G401 (cell line): ENCODE measurements at regions not wholly inside any gene's neighbourhood (a gene's known extent, or its start where the extent isn't known, plus 50 kb on each side); places are given as distances from the start of the nearest gene placed in this dataset.
A peak's percentile ranks its signal among the peaks of the same experiment; 100 is the strongest.
"Not testable (repeated sequence)": the region's sequence is repeated elsewhere in the genome, so short reads cannot be mapped to it uniquely, and the experiment has no call there.

Source experiments
- DNase-seq: peaks from one replicate; pipeline ENCODE4 v3.0.0-alpha.2; 2015; ENCODE audit warnings: low spot score
- in situ Hi-C: cut with HindIII; loops from 2 replicates; pipeline ENCODE4 v1.10.0; 2016; ENCODE audit warnings: low sequenced_read_pairs, mixed read lengths

- no peak for DNase-seq
- in situ Hi-C loops: no loop called here
Observed at GRCh38 chr3:176687754-176688153, 509.5 kb downstream of the TBL1XR1 start.

- DNase-seq: no peak
- in situ Hi-C loops: no loop called here
Observed at GRCh38 chr3:176683382-176683781, 513.9 kb downstream of the TBL1XR1 start.

- peak; percentile 87 for DNase-seq
- in situ Hi-C loops: no loop called here
Observed at GRCh38 chr3:176663837-176664831, 533.1 kb downstream of the TBL1XR1 start.

GRCh38 chr3:176663387-176663786, 533.9 kb downstream of the TBL1XR1 start:
- in situ Hi-C loops: no loop called here
- peak; percentile 40 for DNase-seq

- no peak for DNase-seq
- in situ Hi-C loops: no loop called here
Observed at GRCh38 chr3:176661432-176661964, 535.8 kb downstream of the TBL1XR1 start.

- DNase-seq: no peak
- in situ Hi-C loops: no loop called here
Observed at GRCh38 chr3:176655404-176656094, 541.7 kb downstream of the TBL1XR1 start.

GRCh38 chr3:176651622-176652021, 545.7 kb downstream of the TBL1XR1 start:
- no peak for DNase-seq
- in situ Hi-C loops: no loop called here

GRCh38 chr3:176650478-176650877, 546.8 kb downstream of the TBL1XR1 start:
- in situ Hi-C loops: no loop called here
- DNase-seq: no peak

- DNase-seq: no peak
- in situ Hi-C loops: no loop called here
Observed at GRCh38 chr3:176647987-176648386, 549.3 kb downstream of the TBL1XR1 start.

- in situ Hi-C loops: no loop called here
- no peak for DNase-seq
Observed at GRCh38 chr3:176633511-176633910, 563.8 kb downstream of the TBL1XR1 start.

GRCh38 chr3:176632925-176633324, 564.4 kb downstream of the TBL1XR1 start:
- DNase-seq: peak; percentile 40
- in situ Hi-C loops: no loop called here

- in situ Hi-C loops: no loop called here
- no peak for DNase-seq
Observed at GRCh38 chr3:176631165-176631564, 566.1 kb downstream of the TBL1XR1 start.

- DNase-seq: no peak
- in situ Hi-C loops: no loop called here
Observed at GRCh38 chr3:176628101-176628639, 569.1 kb downstream of the TBL1XR1 start.

- in situ Hi-C loops: no loop called here
- DNase-seq: no peak
Observed at GRCh38 chr3:176623468-176624150, 573.7 kb downstream of the TBL1XR1 start.

- in situ Hi-C loops: no loop called here
- DNase-seq: no peak
Observed at GRCh38 chr3:176619833-176620232, 577.4 kb downstream of the TBL1XR1 start.

GRCh38 chr3:176615826-176616225, 581.5 kb downstream of the TBL1XR1 start:
- DNase-seq: no peak
- in situ Hi-C loops: no loop called here

- no peak for DNase-seq
- in situ Hi-C loops: no loop called here
Observed at GRCh38 chr3:176611703-176612102, 585.6 kb downstream of the TBL1XR1 start.

GRCh38 chr3:176609361-176609760, 587.9 kb downstream of the TBL1XR1 start:
- DNase-seq: no peak
- in situ Hi-C loops: no loop called here

- in situ Hi-C loops, DNase-seq: not testable (repeated sequence)
Observed at GRCh38 chr3:176605553-176605952, 591.7 kb downstream of the TBL1XR1 start.
